ENCODE measurements at regions not wholly inside any gene's neighbourhood (a gene's known extent, or its start where the extent isn't known, plus 50 kb on each side); places are given as distances from the start of the nearest gene placed in this dataset.

DNA sequence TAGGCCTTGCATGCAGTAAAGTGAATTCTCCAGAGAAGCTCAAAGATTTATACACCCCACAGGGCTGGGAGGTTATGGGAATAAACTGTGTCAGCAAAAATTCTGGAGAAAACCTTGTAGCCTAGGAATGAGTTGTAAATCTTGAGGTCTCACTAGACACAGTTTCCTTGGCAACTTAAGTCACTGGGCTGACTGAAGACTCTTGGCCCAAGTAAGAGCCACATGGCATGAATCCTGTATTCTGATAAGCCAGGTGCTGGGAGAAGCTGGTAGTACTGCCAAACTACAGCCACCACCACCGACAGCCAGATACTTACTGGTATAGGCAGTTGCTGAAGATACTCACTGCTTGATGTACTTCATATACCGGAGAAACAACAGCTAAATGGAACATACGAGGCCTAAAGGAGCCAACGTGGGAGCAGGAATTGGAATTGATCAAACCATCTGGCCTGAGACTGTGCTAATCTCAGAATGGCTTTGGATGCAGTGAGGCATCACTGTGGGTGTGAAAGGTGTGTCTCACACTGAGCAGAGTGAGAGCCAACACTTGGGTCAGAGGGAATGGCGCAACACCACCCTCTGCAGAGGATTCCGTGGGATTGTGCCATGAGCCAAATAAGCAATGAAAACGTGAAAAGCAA is 102.8 kb upstream of the TMCC3 start:
- TF ChIP-seq, protein P1, sequence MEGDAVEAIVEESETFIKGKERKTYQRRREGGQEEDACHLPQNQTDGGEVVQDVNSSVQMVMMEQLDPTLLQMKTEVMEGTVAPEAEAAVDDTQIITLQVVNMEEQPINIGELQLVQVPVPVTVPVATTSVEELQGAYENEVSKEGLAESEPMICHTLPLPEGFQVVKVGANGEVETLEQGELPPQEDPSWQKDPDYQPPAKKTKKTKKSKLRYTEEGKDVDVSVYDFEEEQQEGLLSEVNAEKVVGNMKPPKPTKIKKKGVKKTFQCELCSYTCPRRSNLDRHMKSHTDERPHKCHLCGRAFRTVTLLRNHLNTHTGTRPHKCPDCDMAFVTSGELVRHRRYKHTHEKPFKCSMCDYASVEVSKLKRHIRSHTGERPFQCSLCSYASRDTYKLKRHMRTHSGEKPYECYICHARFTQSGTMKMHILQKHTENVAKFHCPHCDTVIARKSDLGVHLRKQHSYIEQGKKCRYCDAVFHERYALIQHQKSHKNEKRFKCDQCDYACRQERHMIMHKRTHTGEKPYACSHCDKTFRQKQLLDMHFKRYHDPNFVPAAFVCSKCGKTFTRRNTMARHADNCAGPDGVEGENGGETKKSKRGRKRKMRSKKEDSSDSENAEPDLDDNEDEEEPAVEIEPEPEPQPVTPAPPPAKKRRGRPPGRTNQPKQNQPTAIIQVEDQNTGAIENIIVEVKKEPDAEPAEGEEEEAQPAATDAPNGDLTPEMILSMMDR (IDR thresholded peaks at IDR 0.05) = peak; percentile 54
- TF ChIP-seq EZH2 (IDR thresholded peaks at IDR 0.05) (no peak), EZH2phosphoT487 (IDR thresholded peaks at IDR 0.05) (no peak)
